Kidney (tissue), 13 donors: ENCODE measurements at regions not wholly inside any gene's neighbourhood (a gene's known extent, or its start where the extent isn't known, plus 50 kb on each side); places are given as distances from the start of the nearest gene placed in this dataset.

Experiments
- DNase-seq, 5 donors: peaks; one replicate each; pipeline ENCODE4 v3.0.0-alpha.2; 2013 to 2020
- FAIRE-seq: peaks from 2 replicates; lab custom pipeline; 2012; peaks lifted over from hg19 to GRCh38; lab: Jason Lieb, UNC
- H3K27ac ChIP-seq, 2 donors: one replicate each; pipeline ENCODE4 v1.7.0; 2013; ENCODE audit warnings: low read depth in 2 of 2, low read length in 2 of 2, inconsistent platforms in 1 of 2
- H3K27me3 ChIP-seq: one replicate; pipeline ENCODE4 v1.7.1; 2013; ENCODE audit warnings: low read length, inconsistent platforms; ENCODE audit not compliant: control insufficient read depth, insufficient read depth
- H3K36me3 ChIP-seq, 3 donors: one replicate each; pipeline versions ENCODE4 v1.7.0 to v1.7.1; 2013; ENCODE audit warnings: low read length in 3 of 3, control low read depth in 1 of 3, inconsistent platforms in 1 of 3; ENCODE audit not compliant: insufficient read depth in 3 of 3, control insufficient read depth in 2 of 3
- H3K4me1 ChIP-seq, 3 donors: one replicate each; pipeline versions ENCODE4 v1.7.0 to v1.7.1; 2013; ENCODE audit warnings: low read length in 3 of 3, inconsistent platforms in 1 of 3, low read depth in 1 of 3; ENCODE audit not compliant: control insufficient read depth in 2 of 3, insufficient read depth in 2 of 3
- H3K4me3 ChIP-seq, 3 donors: one replicate each; pipeline versions ENCODE4 v1.7.0 to v1.8.1; 2013; ENCODE audit warnings: low read length in 3 of 3, control low read depth in 1 of 3, inconsistent platforms in 1 of 3
- H3K9ac ChIP-seq, 3 donors: one replicate each; pipeline versions ENCODE4 v1.7.0 to v1.7.1; 2013; ENCODE audit warnings: low read length in 3 of 3, control low read depth in 1 of 3, inconsistent platforms in 1 of 3
- H3K9me3 ChIP-seq, 3 donors: one replicate each; pipeline versions ENCODE4 v1.7.0 to v1.7.1; 2013; ENCODE audit warnings: low read length in 3 of 3, control low read depth in 1 of 3, inconsistent platforms in 1 of 3; ENCODE audit not compliant: control insufficient read depth in 2 of 3, insufficient read depth in 1 of 3
- CTCF ChIP-seq: IDR thresholded peaks from 3 replicates; pipeline ENCODE4 v1.5.1; 2012; ENCODE audit warnings: mild to moderate bottlenecking, moderate library complexity, borderline replicate concordance; ENCODE audit not compliant: insufficient read depth; ENCODE audit errors: extremely low read depth
- intact Hi-C: fragments of 100-400 bp; cut with DNase I; formaldehyde crosslinking; loops from one replicate; pipeline ENCODE4 v1.11.1; 2022
- donor health status: control.
- donor health status: control.
- donor health status: control.
- donor health status: control.
- donor health status: control.
- donor health status: DM: yes; HTN: yes; CAD: no.
- donor health status: Normal renal cell carcinoma (clear cell type).

GRCh38 chr4:41878991-41879491 is 56.2 kb upstream of the TMEM33 start:
- Histone ChIP-seq H3K9me3 (no peaks in the 10 kb centered on the region), H3K9ac (no peak overlapping the region), H3K4me1 (peaks cover 0 to 17% (median 0%) of the 10 kb centered on the region in 3 donors), H3K27ac (no peak overlapping the region), H3K27me3 (peaks cover 62% of the 10 kb centered on the region), H3K36me3 (no peaks in the 10 kb centered on the region), H3K4me3 (no peak overlapping the region)
- DNase-seq (peak in 2 of 5 donors; percentile 29 to 44), FAIRE-seq (no peak)
- intact Hi-C loops: no loop called here
- TF ChIP-seq CTCF: no peak

GRCh38 chr4:41878170-41878969 is 56.9 kb upstream of the TMEM33 start:
- peaks cover 0 to 17% (median 0%) of the 10 kb centered on the region in 3 donors for H3K4me1 ChIP-seq
- FAIRE-seq: no peak
- no peak for TF ChIP-seq CTCF
- H3K36me3 ChIP-seq: no peaks in the 10 kb centered on the region
- DNase-seq: peak in 1 of 5 donors; percentile 66
- H3K27ac ChIP-seq: no peak overlapping the region
- peaks cover 66% of the 10 kb centered on the region for H3K27me3 ChIP-seq
- intact Hi-C loops: no loop called here
- H3K9me3 ChIP-seq: no peaks in the 10 kb centered on the region
- H3K4me3 ChIP-seq: no peak overlapping the region
- no peak overlapping the region for H3K9ac ChIP-seq

- intact Hi-C loops: no loop called here
- Histone ChIP-seq H3K27ac (no peak overlapping the region), H3K4me1 (peaks cover 0 to 15% (median 0%) of the 10 kb centered on the region in 3 donors), H3K9ac (no peak overlapping the region), H3K27me3 (peaks cover 69% of the 10 kb centered on the region), H3K9me3 (no peaks in the 10 kb centered on the region), H3K36me3 (no peaks in the 10 kb centered on the region), H3K4me3 (no peak overlapping the region)
- peak in 1 of 5 donors; percentile 38 for DNase-seq
- TF ChIP-seq CTCF: no peak
- FAIRE-seq: no peak
These were observed 58.0 kb upstream of the TMEM33 start for GRCh38 chr4:41877020-41877796.
